ENCODE measurements at regions not wholly inside any gene's neighbourhood (a gene's known extent, or its start where the extent isn't known, plus 50 kb on each side); places are given as distances from the start of the nearest gene placed in this dataset.

DNA sequence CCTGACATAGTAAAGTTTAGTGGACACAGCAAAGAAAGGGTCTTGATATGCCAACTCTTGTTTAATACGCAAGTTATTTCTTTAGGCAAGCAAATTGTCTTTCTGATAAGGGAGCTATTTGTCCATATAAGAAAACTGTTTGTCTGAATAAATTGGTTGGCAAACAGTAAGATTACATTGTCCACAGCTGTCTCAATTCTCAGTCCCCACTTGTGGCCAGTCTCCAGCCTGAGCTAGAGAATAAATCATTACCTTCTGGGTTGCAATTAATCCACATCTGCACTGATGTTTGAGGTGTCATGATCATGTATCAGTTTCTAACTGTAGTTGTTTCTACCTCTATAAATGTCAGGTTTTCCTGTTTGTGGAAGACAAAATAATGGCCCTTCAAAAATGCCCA lies 60.0 kb upstream of the TNR start:
- TF ChIP-seq, protein P1, sequence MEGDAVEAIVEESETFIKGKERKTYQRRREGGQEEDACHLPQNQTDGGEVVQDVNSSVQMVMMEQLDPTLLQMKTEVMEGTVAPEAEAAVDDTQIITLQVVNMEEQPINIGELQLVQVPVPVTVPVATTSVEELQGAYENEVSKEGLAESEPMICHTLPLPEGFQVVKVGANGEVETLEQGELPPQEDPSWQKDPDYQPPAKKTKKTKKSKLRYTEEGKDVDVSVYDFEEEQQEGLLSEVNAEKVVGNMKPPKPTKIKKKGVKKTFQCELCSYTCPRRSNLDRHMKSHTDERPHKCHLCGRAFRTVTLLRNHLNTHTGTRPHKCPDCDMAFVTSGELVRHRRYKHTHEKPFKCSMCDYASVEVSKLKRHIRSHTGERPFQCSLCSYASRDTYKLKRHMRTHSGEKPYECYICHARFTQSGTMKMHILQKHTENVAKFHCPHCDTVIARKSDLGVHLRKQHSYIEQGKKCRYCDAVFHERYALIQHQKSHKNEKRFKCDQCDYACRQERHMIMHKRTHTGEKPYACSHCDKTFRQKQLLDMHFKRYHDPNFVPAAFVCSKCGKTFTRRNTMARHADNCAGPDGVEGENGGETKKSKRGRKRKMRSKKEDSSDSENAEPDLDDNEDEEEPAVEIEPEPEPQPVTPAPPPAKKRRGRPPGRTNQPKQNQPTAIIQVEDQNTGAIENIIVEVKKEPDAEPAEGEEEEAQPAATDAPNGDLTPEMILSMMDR (IDR thresholded peaks at IDR 0.05; ENCODE audit: low read depth, low read length) = no peak
- in situ Hi-C loops (cut with HindIII; ENCODE audit: low sequenced_read_pairs) = no loop called here
- DNase-seq (ENCODE audit: low read depth, low spot score) = no peak
- no peak overlapping the region for H3K4me3 ChIP-seq (ENCODE audit: low read depth, low read length)

DNA sequence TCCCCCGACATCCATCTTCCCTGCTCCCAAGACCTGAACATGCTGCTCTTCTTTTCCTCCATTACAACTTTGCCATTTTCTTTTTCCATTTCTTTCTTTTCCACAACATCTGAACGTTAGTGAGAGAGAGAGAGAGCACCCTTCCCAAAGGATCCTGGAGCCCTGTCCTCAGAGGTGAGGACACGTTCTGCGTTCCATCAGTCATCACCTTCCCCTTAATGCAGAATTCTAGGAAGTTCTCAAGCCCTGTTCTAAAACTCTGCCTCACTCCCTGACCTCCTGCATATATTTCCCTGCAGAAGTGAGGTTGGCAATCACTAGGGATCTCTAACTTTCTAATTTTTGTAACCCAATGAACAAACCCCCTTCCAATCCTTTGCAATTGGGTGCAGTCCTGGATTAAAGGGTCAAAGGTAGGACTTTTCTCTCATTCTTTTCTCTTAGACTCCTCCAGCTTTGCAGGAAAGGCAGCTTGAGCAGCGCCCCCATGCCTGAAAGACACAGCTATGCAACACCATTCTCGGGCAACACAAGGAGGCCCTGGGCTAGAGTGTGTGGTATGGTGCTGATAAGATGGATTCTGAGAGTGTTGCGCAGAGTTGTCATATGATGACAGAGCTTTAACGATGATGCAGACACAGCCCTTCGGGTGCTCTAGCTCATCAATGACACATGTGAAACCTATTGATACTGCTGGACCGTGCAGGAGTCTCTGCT lies 59.2 kb upstream of the TNR start:
- no peak for DNase-seq (ENCODE audit: low read depth, low spot score)
- in situ Hi-C loops (cut with HindIII; ENCODE audit: low sequenced_read_pairs) = no loop called here
- TF ChIP-seq, protein P1 (IDR thresholded peaks at IDR 0.05; ENCODE audit: low read depth, low read length) = no peak

DNA sequence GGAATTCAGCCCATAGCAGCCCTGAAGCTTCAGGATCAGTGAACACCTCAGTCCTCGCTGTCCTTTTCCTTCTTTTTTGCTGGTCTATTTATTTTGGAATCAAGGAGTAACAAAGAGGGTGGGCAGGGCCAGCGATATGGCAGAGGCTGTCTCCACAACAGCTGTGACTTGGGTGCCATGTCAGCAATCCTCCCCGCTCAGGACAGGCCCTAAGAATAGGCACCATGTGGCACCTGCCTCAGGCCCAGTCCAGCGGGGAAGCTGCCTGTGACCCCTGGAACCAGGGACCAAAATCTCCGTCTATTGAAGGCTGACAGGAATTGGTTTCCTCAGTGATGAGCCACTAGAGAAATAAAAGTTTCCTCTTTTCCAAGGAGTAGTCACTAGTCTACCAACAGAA lies 58.6 kb upstream of the TNR start:
- TF ChIP-seq, protein P1 (IDR thresholded peaks at IDR 0.05; ENCODE audit: low read depth, low read length) = no peak
- DNase-seq (ENCODE audit: low read depth, low spot score) = no peak
- in situ Hi-C loops (cut with HindIII; ENCODE audit: low sequenced_read_pairs) = no loop called here
- no peak overlapping the region for H3K4me3 ChIP-seq (ENCODE audit: low read depth, low read length)

More for the DNA sequence above, 59.2 kb upstream of the TNR start:
- no peak overlapping the region for H3K4me3 ChIP-seq (ENCODE audit: low read depth, low read length)

DNA sequence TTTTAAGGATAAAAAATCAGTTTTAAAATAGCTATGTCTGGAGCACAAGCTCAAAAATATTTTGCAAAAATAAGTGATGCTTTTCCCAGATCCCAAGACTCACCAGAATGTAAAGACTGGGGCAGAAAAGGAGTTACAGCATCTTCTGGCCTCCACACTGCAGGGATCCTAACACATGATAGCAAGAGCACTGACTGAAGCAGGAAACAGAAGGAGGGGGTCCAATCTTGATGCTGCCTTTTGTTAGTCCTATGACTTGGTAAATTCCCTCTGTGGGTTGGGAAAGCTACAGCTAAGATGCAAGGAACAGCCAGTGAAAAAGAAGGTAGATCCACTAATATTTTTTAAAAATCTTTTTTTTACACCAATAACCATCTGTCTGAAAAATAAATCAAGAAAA lies 54.2 kb upstream of the TNR start:
- in situ Hi-C loops (cut with HindIII; ENCODE audit: low sequenced_read_pairs) = no loop called here
- TF ChIP-seq, protein P1 (IDR thresholded peaks at IDR 0.05; ENCODE audit: low read depth, low read length) = no peak
- no peak overlapping the region for H3K4me3 ChIP-seq (ENCODE audit: low read depth, low read length)
- DNase-seq (ENCODE audit: low read depth, low spot score) = no peak

DNA sequence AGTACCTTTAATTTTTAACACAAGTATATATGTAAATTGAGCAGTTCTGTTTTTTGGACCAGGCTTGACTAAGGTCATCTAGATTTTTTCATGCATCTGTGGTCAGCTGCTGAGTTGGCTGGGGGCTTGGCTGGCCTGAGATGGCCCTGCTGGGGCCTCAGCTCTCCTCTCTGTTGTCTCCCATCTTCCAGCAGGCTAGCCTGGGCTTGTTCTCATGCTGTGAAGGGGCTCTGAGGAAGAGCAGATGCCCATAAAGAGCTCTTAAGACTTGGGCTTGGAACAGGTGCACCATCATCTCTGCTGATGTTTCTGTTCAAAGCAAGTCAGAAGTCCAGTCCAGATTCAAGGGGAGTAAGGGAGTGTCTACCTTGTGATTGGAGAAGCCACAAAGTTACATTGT lies 51.2 kb upstream of the TNR start:
- in situ Hi-C loops (cut with HindIII; ENCODE audit: low sequenced_read_pairs) = no loop called here
- TF ChIP-seq, protein P1 (IDR thresholded peaks at IDR 0.05; ENCODE audit: low read depth, low read length) = no peak
- DNase-seq (ENCODE audit: low read depth, low spot score) = no peak
- no peak overlapping the region for H3K4me3 ChIP-seq (ENCODE audit: low read depth, low read length)

DNA sequence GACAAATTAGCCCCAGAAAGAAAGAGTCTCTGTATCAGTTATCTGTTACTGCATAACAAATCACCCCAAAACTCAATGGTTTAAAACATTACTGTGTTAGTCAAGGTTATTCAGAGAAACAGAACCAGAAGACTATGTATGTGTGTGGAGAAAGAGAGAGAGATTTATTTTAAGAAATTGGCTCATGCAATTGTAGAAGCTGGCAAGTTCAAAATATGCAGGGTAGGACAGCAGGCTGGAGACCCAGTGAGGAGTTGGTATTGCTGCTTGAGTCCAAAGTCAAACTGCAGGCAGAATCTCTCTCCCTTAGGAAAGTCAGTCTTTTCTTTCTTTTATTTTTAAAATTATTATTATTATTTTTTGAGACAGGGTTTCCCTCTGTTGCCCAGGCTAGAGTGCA lies 50.2 kb upstream of the TNR start:
- DNase-seq (ENCODE audit: low read depth, low spot score) = no peak
- in situ Hi-C loops (cut with HindIII; ENCODE audit: low sequenced_read_pairs) = no loop called here
- TF ChIP-seq, protein P1 (IDR thresholded peaks at IDR 0.05; ENCODE audit: low read depth, low read length) = no peak
- no peak overlapping the region for H3K4me3 ChIP-seq (ENCODE audit: low read depth, low read length)
